K562 (cell line): ENCODE measurements at regions not wholly inside any gene's neighbourhood (a gene's known extent, or its start where the extent isn't known, plus 50 kb on each side); places are given as distances from the start of the nearest gene placed in this dataset.

Experiments used
- ATAC-seq: fragments of 200-7000 bp; cut with Tn5 transposase; 3 replicates; pipeline ENCODE4 v1.9.1; 2020; ENCODE audit warnings: moderate library complexity
- BruUV-seq: library from RNA; stranded (reverse); fragments of 400-500 nt; replicated peaks from 2 replicates; lab custom pipeline; 2021; lab: Mats Ljungman, UMichigan
- CTCF ChIA-PET: fragments of 300-600 bp; formaldehyde crosslinking; extraction: SDS; loops from one replicate; lab custom pipeline; 2021; ENCODE audit warnings: low intra/inter-chr PET ratio; lab: Yijun Ruan, JAX
- POLR2A ChIA-PET: fragments of 300-600, 350-650 bp; sonication (Branson Sonifier 250); formaldehyde crosslinking; extraction: SDS; loops from one replicate; lab custom pipeline; 2021; ENCODE audit warnings: antibody characterized with exemption, inconsistent platforms; lab: Yijun Ruan, JAX
- DNase-seq, 4 experiments: peaks; one replicate each; pipeline versions ENCODE4 v3.0.0 to v3.0.0-alpha.2; 2011 to 2018; ENCODE audit warnings: low spot score in 3 of 4, mixed read lengths in 3 of 4; ENCODE audit errors: extremely low read depth in 1 of 4
- FAIRE-seq: peaks from 2 replicates; lab custom pipeline; 2011; peaks lifted over from hg19 to GRCh38; lab: Jason Lieb, UNC
- H2AFZ ChIP-seq: 2 replicates; pipeline ENCODE4 v1.6.0; 2011; ENCODE audit warnings: low read depth, low read length, control low read depth, inconsistent platforms
- H3K27ac ChIP-seq: fragments of 200-600 bp; 3 replicates; pipeline ENCODE4 v1.8.0; 2011; ENCODE audit warnings: low read depth, mild to moderate bottlenecking, control low read depth, inconsistent platforms, low read length, moderate library complexity, mixed read lengths; ENCODE audit errors: extremely low read depth
- H3K27me3 ChIP-seq, 2 experiments: fragments of 300-600 bp in 1 of 2; 2 replicates in 1 of 2; 3 replicates in 1 of 2; pipeline versions ENCODE4 v1.6.0 to v1.8.0; 2011; ENCODE audit warnings: inconsistent platforms in 2 of 2, low read length in 2 of 2, mild to moderate bottlenecking in 1 of 2, mixed read lengths in 1 of 2, moderate library complexity in 1 of 2; ENCODE audit not compliant: control insufficient read depth in 2 of 2, insufficient read depth in 2 of 2
- H3K36me3 ChIP-seq: fragments of 300-600 bp; 3 replicates; pipeline ENCODE4 v1.8.0; 2011; ENCODE audit warnings: mild to moderate bottlenecking, low read length, inconsistent platforms; ENCODE audit not compliant: control insufficient read depth, insufficient read depth
- H3K4me1 ChIP-seq, 2 experiments: fragments of 200-600 bp in 1 of 2; replicated peaks in 1 of 2; 2 replicates in 1 of 2; 3 replicates in 1 of 2; pipeline versions ENCODE4 v1.5.1 to v1.8.0; 2011; ENCODE audit warnings: inconsistent platforms in 2 of 2, low read length in 2 of 2, mild to moderate bottlenecking in 1 of 2, mixed read lengths in 1 of 2, moderate library complexity in 1 of 2; ENCODE audit not compliant: control insufficient read depth in 2 of 2, insufficient read depth in 2 of 2
- H3K4me2 ChIP-seq: 2 replicates; pipeline ENCODE4 v1.6.1; 2011; ENCODE audit warnings: low read length, control low read depth, inconsistent platforms, mixed read lengths; ENCODE audit not compliant: insufficient read depth
- H3K4me3 ChIP-seq: fragments of 200-600 bp; sonication (generic), shearing (Covaris generic); 2 replicates; pipeline ENCODE4 v1.5.1; 2016; ENCODE audit warnings: control low read depth, inconsistent platforms
- H3K79me2 ChIP-seq: fragments of 200-600 bp; 3 replicates; pipeline ENCODE4 v1.8.0; 2011; ENCODE audit warnings: low read length, inconsistent platforms; ENCODE audit not compliant: control insufficient read depth, insufficient read depth
- H3K9ac ChIP-seq, 2 experiments: 2 replicates each; pipeline versions ENCODE4 v1.6.0 to v1.6.1; 2011; ENCODE audit warnings: low read depth in 2 of 2, low read length in 2 of 2, control low read depth in 1 of 2, inconsistent platforms in 1 of 2, mild to moderate bottlenecking in 1 of 2, mixed read lengths in 1 of 2; ENCODE audit not compliant: insufficient read depth in 1 of 2
- H3K9me1 ChIP-seq: one replicate; pipeline ENCODE4 v1.6.0; 2011; ENCODE audit warnings: inconsistent platforms, mild to moderate bottlenecking, low read length, moderate library complexity; ENCODE audit not compliant: control insufficient read depth, insufficient read depth
- H3K9me3 ChIP-seq: replicated peaks from 2 replicates; pipeline ENCODE4 v1.5.1; 2011; ENCODE audit warnings: low read depth, low read length, inconsistent platforms; ENCODE audit not compliant: control insufficient read depth, insufficient read depth
- H4K20me1 ChIP-seq: replicated peaks from 2 replicates; pipeline ENCODE4 v1.6.1; 2011; ENCODE audit warnings: low read length, inconsistent platforms, mixed read lengths; ENCODE audit not compliant: control insufficient read depth, insufficient read depth
- CUX1 ChIP-seq: fragments of 200-800 bp; sonication (Bioruptor generic); IDR thresholded peaks from 2 replicates; pipeline ENCODE4 v1.6.1; 2016; ENCODE audit warnings: missing genetic modification characterization, missing compliant biosample characterization
- FOXK1 ChIP-seq: sonication (generic); formaldehyde crosslinking; IDR thresholded peaks from 2 replicates; pipeline ENCODE4 v1.8.0; 2022; ENCODE audit warnings: missing genetic modification reagents, mild to moderate bottlenecking, borderline replicate concordance
- MITF ChIP-seq: IDR thresholded peaks from 2 replicates; pipeline ENCODE4 v1.6.1; 2014; ENCODE audit warnings: antibody characterized with exemption
- RBM22 ChIP-seq: fragments of 200-400 bp; formaldehyde crosslinking; IDR thresholded peaks from 2 replicates; pipeline ENCODE4 v1.6.1; 2018; ENCODE audit warnings: low read length, low read depth; ENCODE audit not compliant: poor library complexity, severe bottlenecking
- TRIM24 ChIP-seq, 2 experiments: fragments of 450-650 bp; IDR thresholded peaks; 2 replicates each; pipeline ENCODE4 v1.6.1; 2016
- YBX1 ChIP-seq: fragments of 450-650 bp; IDR thresholded peaks from 2 replicates; pipeline ENCODE4 v1.7.1; 2016; ENCODE audit warnings: mild to moderate bottlenecking
- ZBTB7A ChIP-seq: IDR thresholded peaks from 2 replicates; pipeline ENCODE4 v1.6.1; 2011; ENCODE audit warnings: low read depth, mild to moderate bottlenecking, low read length, moderate library complexity, borderline replicate concordance; ENCODE audit not compliant: control insufficient read depth
- ZSCAN29 ChIP-seq: fragments of 450-650 bp; IDR thresholded peaks from 2 replicates; pipeline ENCODE4 v1.6.1; 2017
- WGBS: fragments of 100-300 bp; shearing (Covaris generic); methylation state at CpG from one replicate; pipeline ENCODE4 v1.1.6; 2016; ENCODE audit warnings: low coverage, mixed read lengths; ENCODE audit not compliant: insufficient coverage; ENCODE audit errors: missing lambda C conversion rate; 5-methylcytosine and 5-hydroxymethylcytosine counted together
- in situ Hi-C: fragments of 300-500 bp; cut with MboI; formaldehyde crosslinking; loops from 4 replicates; pipeline ENCODE4 v1.15.0; 2018; ENCODE audit warnings: inconsistent platforms, mixed read lengths
- intact Hi-C: fragments of 100-400 bp; cut with micrococcal nuclease; formaldehyde crosslinking; loops from 2 replicates; pipeline ENCODE4 v1.14.2; 2022

- TF ChIP-seq TRIM24 (IDR thresholded peaks at IDR 0.05) (no peak), MITF (no peak)
Observed at GRCh38 chr4:19248023-19248422, 1003.7 kb upstream of the SLIT2 start (continued).

GRCh38 chr4:19241895-19242294 is 1009.8 kb upstream of the SLIT2 start:
- BruUV-seq: no TSS peak
- ATAC-seq: no peak
- Histone ChIP-seq H3K27ac (no peak overlapping the region), H3K9ac (no peak overlapping the region), H4K20me1 (no peaks in the 10 kb centered on the region), H3K79me2 (no peaks in the 10 kb centered on the region), H3K9me3 (no peaks in the 10 kb centered on the region), H3K4me3 (no peak overlapping the region), H2AFZ (no peak overlapping the region), H3K36me3 (no peaks in the 10 kb centered on the region), H3K4me1 (no peaks in the 10 kb centered on the region), H3K27me3 (no peaks in the 10 kb centered on the region), H3K9me1 (no peaks in the 10 kb centered on the region), H3K4me2 (no peak overlapping the region)
- in situ Hi-C loops: no loop called here
- DNase-seq: no peak
- no peak for TF ChIP-seq ZBTB7A
- no peak for TF ChIP-seq FOXK1 (CRISPR knock-in tag)
- TF ChIP-seq YBX1: no peak
- TF ChIP-seq CUX1 (CRISPR knock-in tag): no peak
- no peak for TF ChIP-seq ZSCAN29
- TF ChIP-seq RBM22: no peak
- no peak for FAIRE-seq
- ChIA-PET CTCF (no interaction called here), POLR2A (no interaction called here)
- WGBS: 0% methylated on average over 4 of the region's 4 CpGs
- intact Hi-C loops: no loop called here
